ENCODE measurements at regions not wholly inside any gene's neighbourhood (a gene's known extent, or its start where the extent isn't known, plus 50 kb on each side); places are given as distances from the start of the nearest gene placed in this dataset.

GRCh38 chr11:80733790-80734189 lies 1293.0 kb upstream of the TENM4 start:
- Histone ChIP-seq H3K4ac (replicated peaks; ENCODE audit: insufficient read length, low read depth, low read length) (no peak overlapping the region), H2BK20ac (ENCODE audit: low read length) (no peak overlapping the region), H3K4me1 (replicated peaks in 1 of 4; ENCODE audit: control insufficient read depth in 3 of 4, insufficient read depth in 4 of 4, low read length in 3 of 4) (no peaks in the 10 kb centered on the region), H3K14ac (ENCODE audit: insufficient read length) (no peak overlapping the region), H2BK120ac (replicated peaks; ENCODE audit: low read depth, low read length) (no peak overlapping the region), H4K20me1 (replicated peaks in 1 of 2; ENCODE audit: control insufficient read depth in 1 of 2, insufficient read depth in 2 of 2, low read length in 2 of 2) (no peaks in the 10 kb centered on the region), H3K56ac (replicated peaks; ENCODE audit: insufficient read length, low read depth, low read length) (no peak overlapping the region), H3K79me1 (ENCODE audit: low read depth, low read length) (no peaks in the 10 kb centered on the region), H3K4me2 (ENCODE audit: insufficient read depth in 1 of 2, low read depth in 2 of 2, low read length in 2 of 2) (no peak overlapping the region), H2BK5ac (ENCODE audit: low read depth, low read length) (no peak overlapping the region), H4K91ac (replicated peaks; ENCODE audit: insufficient read length, low read length) (no peak overlapping the region), H3K9me3 (ENCODE audit: insufficient read depth in 2 of 2, low read depth in 1 of 2, low read length in 1 of 2) (no peaks in the 10 kb centered on the region), H4K8ac (ENCODE audit: extremely low read depth, insufficient read depth, low read length) (no peak overlapping the region), H3K23me2 (ENCODE audit: low read depth, low read length) (no peaks in the 10 kb centered on the region), H3K23ac (ENCODE audit: insufficient read length) (no peak overlapping the region), H3K79me2 (ENCODE audit: control insufficient read depth in 1 of 2, insufficient read depth in 2 of 2, low read length in 2 of 2) (no peaks in the 10 kb centered on the region), H3K27me3 (replicated peaks in 1 of 4; ENCODE audit: control insufficient read depth in 3 of 4, extremely low read depth in 1 of 4, insufficient read depth in 3 of 4, low read length in 3 of 4) (no peaks in the 10 kb centered on the region), H3K36me3 (ENCODE audit: control insufficient read depth in 2 of 4, insufficient read depth in 4 of 4, low read length in 3 of 4) (no peaks in the 10 kb centered on the region), H4K5ac (ENCODE audit: insufficient read length, low read depth, low read length) (no peak overlapping the region), H3K27ac (ENCODE audit: low read depth, low read length) (no peak overlapping the region), H2AFZ (ENCODE audit: low read length) (no peak overlapping the region), H3K18ac (ENCODE audit: extremely low read depth, low read length) (no peak overlapping the region), H2BK12ac (ENCODE audit: low read depth, low read length) (no peak overlapping the region), H2BK15ac (ENCODE audit: low read length) (no peak overlapping the region), H2AK5ac (ENCODE audit: low read depth, low read length) (no peak overlapping the region), H3K4me3 (ENCODE audit: extremely low read depth in 1 of 4, insufficient read depth in 2 of 4, low read depth in 3 of 4, low read length in 4 of 4) (no peak overlapping the region), H3K9ac (replicated peaks in 1 of 4; ENCODE audit: extremely low read depth in 1 of 4, low read depth in 3 of 4, low read length in 3 of 4) (no peak overlapping the region)
- DNase-seq (ENCODE audit: low read depth in 1 of 2, low spot score in 2 of 2) (no peak), FAIRE-seq (no peak)
- ChIA-PET POLR2A (ENCODE audit: partially characterized antibody) (no interaction called here), CTCF (ENCODE audit: partially characterized antibody) (no interaction called here)
- WGBS, 2 experiments (ENCODE audit: extremely low coverage in 1 of 2, insufficient coverage in 1 of 2, insufficient read length in 1 of 2, insufficient replicate concordance in 2 of 2, low coverage in 1 of 2, low lambda C conversion rate in 2 of 2, missing lambda C conversion rate in 1 of 2), result 89% methylated on average over 2 of the region's 2 CpGs; no CpG with 5 or more reads in 1 of the 2 experiments
- TF ChIP-seq MAFK (IDR thresholded peaks at IDR 0.05; ENCODE audit: low read depth, low read length) (no peak), TBP (IDR thresholded peaks at IDR 0.05; ENCODE audit: low read depth, low read length) (no peak)

Measured in H1 (cell line).